ENCODE measurements at regions not wholly inside any gene's neighbourhood (a gene's known extent, or its start where the extent isn't known, plus 50 kb on each side); places are given as distances from the start of the nearest gene placed in this dataset.

GRCh38 chr3:16759227-16759903 is 125.4 kb upstream of the PLCL2 start:
- Mint-ChIP-seq H3K4me1 (no peaks in the 10 kb centered on the region), H3K9me3 (peaks cover 5% of the 10 kb centered on the region), H3K4me3 (no peak overlapping the region), H3K36me3 (ENCODE audit: low read depth) (no peaks in the 10 kb centered on the region), H3K27ac (ENCODE audit: unreplicated experiment) (no peak overlapping the region), H3K27me3 (ENCODE audit: low read depth) (no peaks in the 10 kb centered on the region)
- TF ChIP-seq CTCF (conservative IDR thresholded peaks at IDR 0.05): no peak
- no peak for DNase-seq (ENCODE audit: low read depth, low spot score)

- H3K4me3 Mint-ChIP-seq: no peak overlapping the region
- peaks cover 2% of the 10 kb centered on the region for H3K9me3 Mint-ChIP-seq
- H3K36me3 Mint-ChIP-seq (ENCODE audit: low read depth): no peaks in the 10 kb centered on the region
- no peaks in the 10 kb centered on the region for H3K4me1 Mint-ChIP-seq
- TF ChIP-seq CTCF (conservative IDR thresholded peaks at IDR 0.05): no peak
- no peak for DNase-seq (ENCODE audit: low read depth, low spot score)
- H3K27me3 Mint-ChIP-seq (ENCODE audit: low read depth): no peaks in the 10 kb centered on the region
- H3K27ac Mint-ChIP-seq (ENCODE audit: unreplicated experiment): no peak overlapping the region
Observed at GRCh38 chr3:16761571-16761970, 123.2 kb upstream of the PLCL2 start.

- Mint-ChIP-seq H3K27ac (ENCODE audit: unreplicated experiment) (no peak overlapping the region), H3K9me3 (peaks cover 2% of the 10 kb centered on the region), H3K27me3 (ENCODE audit: low read depth) (no peaks in the 10 kb centered on the region), H3K4me3 (no peak overlapping the region), H3K4me1 (no peaks in the 10 kb centered on the region), H3K36me3 (ENCODE audit: low read depth) (no peaks in the 10 kb centered on the region)
- no peak for DNase-seq (ENCODE audit: low read depth, low spot score)
- no peak for TF ChIP-seq CTCF (conservative IDR thresholded peaks at IDR 0.05)
Observed at GRCh38 chr3:16765661-16766060, 119.1 kb upstream of the PLCL2 start.

- Mint-ChIP-seq H3K9me3 (no peaks in the 10 kb centered on the region), H3K27ac (ENCODE audit: unreplicated experiment) (no peak overlapping the region), H3K27me3 (ENCODE audit: low read depth) (no peaks in the 10 kb centered on the region), H3K36me3 (ENCODE audit: low read depth) (no peaks in the 10 kb centered on the region), H3K4me3 (no peak overlapping the region), H3K4me1 (no peaks in the 10 kb centered on the region)
- DNase-seq (ENCODE audit: low read depth, low spot score): no peak
- TF ChIP-seq CTCF (conservative IDR thresholded peaks at IDR 0.05): no peak
Observed at GRCh38 chr3:16767006-16767405, 117.7 kb upstream of the PLCL2 start.

- H3K9me3 Mint-ChIP-seq: no peaks in the 10 kb centered on the region
- no peak overlapping the region for H3K27ac Mint-ChIP-seq (ENCODE audit: unreplicated experiment)
- no peaks in the 10 kb centered on the region for H3K36me3 Mint-ChIP-seq (ENCODE audit: low read depth)
- no peaks in the 10 kb centered on the region for H3K27me3 Mint-ChIP-seq (ENCODE audit: low read depth)
- no peak for DNase-seq (ENCODE audit: low read depth, low spot score)
- H3K4me1 Mint-ChIP-seq: no peaks in the 10 kb centered on the region
- no peak overlapping the region for H3K4me3 Mint-ChIP-seq
- TF ChIP-seq CTCF (conservative IDR thresholded peaks at IDR 0.05): no peak
Observed at GRCh38 chr3:16768014-16768413, 116.7 kb upstream of the PLCL2 start.

Data from neural crest cell (in vitro differentiated cells).